Psoas muscle (tissue), 7 donors: ENCODE measurements at regions not wholly inside any gene's neighbourhood (a gene's known extent, or its start where the extent isn't known, plus 50 kb on each side); places are given as distances from the start of the nearest gene placed in this dataset.

Experiments
- ATAC-seq, 4 donors: fragments of 200-7000 bp; cut with Tn5 transposase; one replicate each; pipeline ENCODE4 v1.9.1; 2020; ENCODE audit warnings: moderate library complexity in 3 of 4, mild to moderate bottlenecking in 2 of 4
- DNase-seq, 2 donors: peaks; one replicate each; pipeline ENCODE4 v3.0.0-alpha.2; 2020
- H3K27ac ChIP-seq: fragments of 200-600 bp; one replicate; pipeline ENCODE4 v1.8.0; 2022
- H3K27me3 ChIP-seq, 3 donors: fragments of 200-600 bp in 1 of 3; one replicate each; pipeline versions ENCODE4 v1.6.1 to v1.8.0; 2013 to 2022; ENCODE audit warnings: low read length in 2 of 3, mild to moderate bottlenecking in 2 of 3, moderate library complexity in 1 of 3; ENCODE audit not compliant: insufficient read depth in 3 of 3
- H3K36me3 ChIP-seq, 2 donors: fragments of 200-600 bp in 1 of 2; one replicate each; pipeline versions ENCODE4 v1.6.1 to v1.8.0; 2013 to 2022; ENCODE audit warnings: low read depth in 1 of 2, mild to moderate bottlenecking in 1 of 2, moderate library complexity in 1 of 2; ENCODE audit not compliant: insufficient read depth in 1 of 2
- H3K4me1 ChIP-seq: fragments of 200-600 bp; one replicate; pipeline ENCODE4 v1.8.0; 2022
- H3K4me3 ChIP-seq: fragments of 200-600 bp; one replicate; pipeline ENCODE4 v1.8.0; 2022; ENCODE audit warnings: mild to moderate bottlenecking
- H3K9me3 ChIP-seq: fragments of 200-600 bp; one replicate; pipeline ENCODE4 v1.8.0; 2022
- CTCF ChIP-seq: fragments of 200-600 bp; IDR thresholded peaks from one replicate; pipeline ENCODE4 v1.8.0; 2022; ENCODE audit warnings: antibody characterized with exemption
- WGBS, 3 donors: extraction: QIAGEN DNeasy Blood & Tissue Kit; methylation state at CpG; one replicate each; pipeline versions ENCODE4 v1.1.6 to v1.1.7; 2013; 5-methylcytosine and 5-hydroxymethylcytosine counted together
- intact Hi-C, 2 donors: fragments of 100-400 bp; cut with DNase I; formaldehyde crosslinking; loops; one replicate each; pipeline versions ENCODE4 v1.11.0 to v1.14.2; 2022
- donor health status: healthy with polysubstance abuse.
- donor health status: DM: no; HTN: no; CAD: no; lungs with moderate emphysema.
- donor health status: Bipolar disorder and iron deficiency.
- donor health status: healthy.
- donor health status: DM: yes; HTN: yes; CAD: no.
- donor health status: DM: no; HTN: no; CAD: no.
- donor health status: DM: yes; HTN: yes; CAD: no.

- no peak overlapping the region for H3K4me3 ChIP-seq
- no peaks in the 10 kb centered on the region for H3K4me1 ChIP-seq
- WGBS, 3 donors, result 91 to 94% (median 92%) methylated on average over 6 of the region's 6 CpGs
- no peak for TF ChIP-seq CTCF
- ATAC-seq, result no peak
- H3K27me3 ChIP-seq, result no peaks in the 10 kb centered on the region
- no peak for DNase-seq
- H3K9me3 ChIP-seq, result no peaks in the 10 kb centered on the region
- no peak overlapping the region for H3K27ac ChIP-seq
- intact Hi-C loops, result loop anchor here in 1 of 2 donors (10.0 kb wide), 1 partner anchor 56 kb away; no protein-coding TSS in a partner anchor
- H3K36me3 ChIP-seq, result no peaks in the 10 kb centered on the region
These were observed 384.8 kb downstream of the ELAVL2 start for GRCh38 chr9:23441275-23441674.

GRCh38 chr9:23444658-23445057 is 381.4 kb downstream of the ELAVL2 start:
- DNase-seq, result no peak
- 71 to 76% (median 72%) methylated on average over 2 of the region's 2 CpGs for WGBS, 3 donors
- intact Hi-C loops, result loop anchor here in 1 of 2 donors (10.0 kb wide), 1 partner anchor 60 kb away; no protein-coding TSS in a partner anchor
- Histone ChIP-seq H3K4me3 (no peak overlapping the region), H3K27me3 (no peaks in the 10 kb centered on the region), H3K9me3 (no peaks in the 10 kb centered on the region), H3K36me3 (no peaks in the 10 kb centered on the region), H3K4me1 (no peaks in the 10 kb centered on the region), H3K27ac (no peak overlapping the region)
- no peak for ATAC-seq
- no peak for TF ChIP-seq CTCF

GRCh38 chr9:23447166-23447565 is 378.9 kb downstream of the ELAVL2 start:
- Histone ChIP-seq H3K4me3 (no peak overlapping the region), H3K36me3 (no peaks in the 10 kb centered on the region), H3K9me3 (no peaks in the 10 kb centered on the region), H3K27me3 (no peaks in the 10 kb centered on the region), H3K27ac (no peak overlapping the region), H3K4me1 (no peaks in the 10 kb centered on the region)
- TF ChIP-seq CTCF, result no peak
- ATAC-seq (no peak), DNase-seq (no peak)
- WGBS, 3 donors, result 30 to 34% (median 31%) methylated on average over 3 of the region's 3 CpGs
- intact Hi-C loops, result loop anchor here in 1 of 2 donors (10.0 kb wide), 1 partner anchor 62 kb away; no protein-coding TSS in a partner anchor

GRCh38 chr9:23447944-23448343 is 378.1 kb downstream of the ELAVL2 start:
- Histone ChIP-seq H3K36me3 (no peaks in the 10 kb centered on the region), H3K4me1 (no peaks in the 10 kb centered on the region), H3K4me3 (no peak overlapping the region), H3K9me3 (no peaks in the 10 kb centered on the region), H3K27me3 (no peaks in the 10 kb centered on the region), H3K27ac (no peak overlapping the region)
- DNase-seq (no peak), ATAC-seq (no peak)
- 83 to 86% (median 86%) methylated on average over 4 of the region's 4 CpGs for WGBS, 3 donors
- TF ChIP-seq CTCF, result no peak
- intact Hi-C loops, result loop anchor here in 1 of 2 donors (10.0 kb wide), 1 partner anchor 63 kb away; no protein-coding TSS in a partner anchor

GRCh38 chr9:23451802-23452418 is 374.1 kb downstream of the ELAVL2 start:
- DNase-seq, result no peak
- Histone ChIP-seq H3K27me3 (no peaks in the 10 kb centered on the region), H3K36me3 (no peaks in the 10 kb centered on the region), H3K4me1 (no peaks in the 10 kb centered on the region), H3K4me3 (no peak overlapping the region), H3K9me3 (no peaks in the 10 kb centered on the region), H3K27ac (no peak overlapping the region)
- WGBS, 3 donors, result 94 to 97% (median 96%) methylated on average over 24 to 32 of the region's 32 CpGs
- ATAC-seq, result no peak
- intact Hi-C loops, result no loop called here
- TF ChIP-seq CTCF, result no peak
